ENCODE measurements at regions not wholly inside any gene's neighbourhood (a gene's known extent, or its start where the extent isn't known, plus 50 kb on each side); places are given as distances from the start of the nearest gene placed in this dataset.

DNA sequence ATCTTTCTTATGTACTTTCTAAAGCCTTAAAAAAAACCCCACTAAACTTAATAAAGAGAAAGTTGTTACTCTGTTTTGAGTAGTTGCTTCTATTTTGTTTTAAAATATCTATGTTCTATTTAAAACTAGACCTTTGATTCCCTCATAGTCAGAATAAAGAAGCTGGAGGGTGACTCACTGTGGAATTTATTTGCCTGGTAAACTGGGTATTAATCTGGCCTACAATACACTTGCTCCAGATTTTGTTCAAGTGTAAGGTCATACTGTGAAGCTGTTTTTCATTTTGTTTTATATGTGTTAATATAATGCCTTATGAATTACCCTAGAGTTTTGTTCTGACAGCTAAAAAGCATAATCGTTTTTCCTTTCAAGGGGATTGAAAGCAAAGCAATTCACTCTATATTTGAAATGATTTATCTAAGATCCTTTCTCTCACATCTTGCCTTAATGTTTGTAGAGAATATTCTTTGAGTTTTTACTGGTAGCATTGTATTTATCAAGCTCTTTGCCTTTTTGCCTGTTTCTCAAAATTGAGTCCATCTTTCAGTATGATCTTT, 277.4 kb upstream of the PITX2 start:
- FAIRE-seq (no peak), DNase-seq (ENCODE audit: low read depth, low spot score) (no peak)
- ChIA-PET POLR2A (no interaction called here), CTCF (no interaction called here)
- intact Hi-C loops (cut with micrococcal nuclease) = no loop called here
- TF ChIP-seq GATA2 (IDR thresholded peaks at IDR 0.05; ENCODE audit: insufficient read depth, insufficient read length, low read depth, low read length) (no peak), POLR2AphosphoS5 (IDR thresholded peaks at IDR 0.05; ENCODE audit: insufficient read depth, low read depth, low read length) (no peak), MYC (IDR thresholded peaks at IDR 0.05; ENCODE audit: low read depth, low read length) (no peak), EZH2 (IDR thresholded peaks at IDR 0.05; ENCODE audit: borderline replicate concordance, low read depth, low read length, severe bottlenecking) (no peak), FOS (IDR thresholded peaks at IDR 0.05; ENCODE audit: borderline replicate concordance, insufficient read depth, low read length) (no peak), POLR2A (IDR thresholded peaks at IDR 0.05; ENCODE audit: low read depth, low read length) (no peak), JUN (IDR thresholded peaks at IDR 0.05; ENCODE audit: borderline replicate concordance, insufficient read depth, insufficient read length, low read depth) (no peak)
- TF ChIP-seq, protein P1, sequence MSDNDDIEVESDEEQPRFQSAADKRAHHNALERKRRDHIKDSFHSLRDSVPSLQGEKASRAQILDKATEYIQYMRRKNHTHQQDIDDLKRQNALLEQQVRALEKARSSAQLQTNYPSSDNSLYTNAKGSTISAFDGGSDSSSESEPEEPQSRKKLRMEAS (IDR thresholded peaks at IDR 0.05; ENCODE audit: insufficient read depth, insufficient read length) = no peak
- TF ChIP-seq, protein P2, sequence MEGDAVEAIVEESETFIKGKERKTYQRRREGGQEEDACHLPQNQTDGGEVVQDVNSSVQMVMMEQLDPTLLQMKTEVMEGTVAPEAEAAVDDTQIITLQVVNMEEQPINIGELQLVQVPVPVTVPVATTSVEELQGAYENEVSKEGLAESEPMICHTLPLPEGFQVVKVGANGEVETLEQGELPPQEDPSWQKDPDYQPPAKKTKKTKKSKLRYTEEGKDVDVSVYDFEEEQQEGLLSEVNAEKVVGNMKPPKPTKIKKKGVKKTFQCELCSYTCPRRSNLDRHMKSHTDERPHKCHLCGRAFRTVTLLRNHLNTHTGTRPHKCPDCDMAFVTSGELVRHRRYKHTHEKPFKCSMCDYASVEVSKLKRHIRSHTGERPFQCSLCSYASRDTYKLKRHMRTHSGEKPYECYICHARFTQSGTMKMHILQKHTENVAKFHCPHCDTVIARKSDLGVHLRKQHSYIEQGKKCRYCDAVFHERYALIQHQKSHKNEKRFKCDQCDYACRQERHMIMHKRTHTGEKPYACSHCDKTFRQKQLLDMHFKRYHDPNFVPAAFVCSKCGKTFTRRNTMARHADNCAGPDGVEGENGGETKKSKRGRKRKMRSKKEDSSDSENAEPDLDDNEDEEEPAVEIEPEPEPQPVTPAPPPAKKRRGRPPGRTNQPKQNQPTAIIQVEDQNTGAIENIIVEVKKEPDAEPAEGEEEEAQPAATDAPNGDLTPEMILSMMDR (IDR thresholded peaks at IDR 0.05; ENCODE audit: extremely low read depth in 1 of 2, insufficient read depth in 1 of 2, low read depth in 1 of 2, low read length in 2 of 2) = no peak
- dilution Hi-C loops (cut with MboI; ENCODE audit: extremely low pct_ligation_motif_present, low sequenced_read_pairs) = no loop called here
- Histone ChIP-seq H3K9ac (replicated peaks; ENCODE audit: extremely low read depth, insufficient read depth, low read length) (no peak overlapping the region), H3K4me3 (replicated peaks in 1 of 3; ENCODE audit: insufficient read depth in 1 of 3, low read depth in 1 of 3, low read length in 3 of 3) (no peak overlapping the region), H2AFZ (ENCODE audit: low read depth, low read length) (no peak overlapping the region), H3K36me3 (ENCODE audit: control insufficient read depth in 2 of 2, extremely low read depth in 1 of 2, insufficient read depth in 2 of 2, low read length in 2 of 2) (no peaks in the 10 kb centered on the region), H3K4me1 (ENCODE audit: control insufficient read depth, extremely low read depth, insufficient read depth, low read length) (no peaks in the 10 kb centered on the region), H3K79me2 (ENCODE audit: control insufficient read depth, insufficient read depth, low read length) (no peaks in the 10 kb centered on the region), H4K20me1 (replicated peaks; ENCODE audit: control insufficient read depth, extremely low read depth, insufficient read depth, low read length) (no peaks in the 10 kb centered on the region), H3K4me2 (ENCODE audit: insufficient read depth, low read length) (no peak overlapping the region), H3K9me3 (replicated peaks; ENCODE audit: control insufficient read depth, insufficient read depth, low read length) (no peaks in the 10 kb centered on the region), H3K27ac (ENCODE audit: insufficient read depth, low read depth, low read length) (no peak overlapping the region), H3K27me3 (ENCODE audit: control insufficient read depth in 2 of 2, insufficient read depth in 2 of 2, low read length in 2 of 2) (no peaks in the 10 kb centered on the region), H3K9me1 (replicated peaks; ENCODE audit: control insufficient read depth, extremely low read depth, insufficient read depth, low read length) (no peaks in the 10 kb centered on the region)
- no TSS peak for BruUV-seq (replicated peaks)

Data from endothelial cell of umbilical vein (primary cell).